ENCODE measurements at regions not wholly inside any gene's neighbourhood (a gene's known extent, or its start where the extent isn't known, plus 50 kb on each side); places are given as distances from the start of the nearest gene placed in this dataset.

- intact Hi-C loops (cut with DNase I; ENCODE audit: low total_unique reads): no loop called here
- DNase-seq (ENCODE audit: low spot score in 2 of 2): no peak
- no peak overlapping the region for H3K4me3 ChIP-seq
- no peaks in the 10 kb centered on the region for H3K27me3 ChIP-seq
- TF ChIP-seq POLR2A (IDR thresholded peaks at IDR 0.05) (no peak), POLR2AphosphoS5 (IDR thresholded peaks at IDR 0.05) (no peak), CTCF (IDR thresholded peaks at IDR 0.05) (no peak)
- no peaks in the 10 kb centered on the region for H3K4me1 ChIP-seq
- no peak overlapping the region for H3K27ac ChIP-seq
- H3K36me3 ChIP-seq: no peaks in the 10 kb centered on the region
- H3K9me3 ChIP-seq: no peaks in the 10 kb centered on the region
Measured at GRCh38 chr13:107342747-107343146, 774.8 kb upstream of the ARGLU1 start.

DNA sequence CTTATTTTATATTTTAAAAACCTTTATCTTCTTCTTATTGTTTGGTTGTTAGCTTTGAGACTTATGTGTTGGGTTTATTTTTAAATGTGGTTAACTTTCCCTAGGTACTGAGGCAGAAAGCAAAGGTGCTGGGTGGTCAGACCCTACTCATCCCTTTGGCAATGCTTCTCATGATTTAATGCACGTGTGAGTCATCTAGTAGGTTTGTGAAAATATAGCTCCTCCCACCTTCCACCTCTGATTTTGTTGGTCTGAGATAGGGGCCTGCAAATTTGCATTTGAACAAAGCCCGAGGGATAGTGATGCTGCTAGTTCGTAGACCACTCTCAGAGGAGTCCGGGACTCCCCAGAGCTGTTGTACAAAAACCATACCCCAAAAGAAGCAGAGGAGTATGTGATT is 771.3 kb upstream of the ARGLU1 start:
- no peak for DNase-seq (ENCODE audit: low spot score in 2 of 2)
- H3K9me3 ChIP-seq: no peaks in the 10 kb centered on the region
- intact Hi-C loops (cut with DNase I; ENCODE audit: low total_unique reads): no loop called here
- H3K27me3 ChIP-seq: no peaks in the 10 kb centered on the region
- H3K36me3 ChIP-seq: no peaks in the 10 kb centered on the region
- no peak overlapping the region for H3K4me3 ChIP-seq
- H3K27ac ChIP-seq: no peak overlapping the region
- no peaks in the 10 kb centered on the region for H3K4me1 ChIP-seq
- TF ChIP-seq CTCF (IDR thresholded peaks at IDR 0.05): no peak

GRCh38 chr13:107332188-107332587 is 764.3 kb upstream of the ARGLU1 start:
- H3K9me3 ChIP-seq: no peaks in the 10 kb centered on the region

GRCh38 chr13:107331359-107331758 is 763.4 kb upstream of the ARGLU1 start:
- H3K4me3 ChIP-seq: no peak overlapping the region
- no peak for DNase-seq (ENCODE audit: low spot score in 2 of 2)
- H3K4me1 ChIP-seq: no peaks in the 10 kb centered on the region
- no peaks in the 10 kb centered on the region for H3K36me3 ChIP-seq
- intact Hi-C loops (cut with DNase I; ENCODE audit: low total_unique reads): no loop called here
- H3K9me3 ChIP-seq: no peaks in the 10 kb centered on the region
- H3K27me3 ChIP-seq: no peaks in the 10 kb centered on the region
- no peak overlapping the region for H3K27ac ChIP-seq
- TF ChIP-seq CTCF (IDR thresholded peaks at IDR 0.05): no peak
- TF ChIP-seq POLR2AphosphoS5 (IDR thresholded peaks at IDR 0.05): no peak
- no peak for TF ChIP-seq POLR2A (IDR thresholded peaks at IDR 0.05)

More at GRCh38 chr13:107332188-107332587, 764.3 kb upstream of the ARGLU1 start:
- no peak for DNase-seq (ENCODE audit: low spot score in 2 of 2)
- H3K4me1 ChIP-seq: no peaks in the 10 kb centered on the region
- no peaks in the 10 kb centered on the region for H3K27me3 ChIP-seq
- no peaks in the 10 kb centered on the region for H3K36me3 ChIP-seq
- H3K4me3 ChIP-seq: no peak overlapping the region
- no peak overlapping the region for H3K27ac ChIP-seq
- intact Hi-C loops (cut with DNase I; ENCODE audit: low total_unique reads): no loop called here
- TF ChIP-seq POLR2AphosphoS5 (IDR thresholded peaks at IDR 0.05) (no peak), CTCF (IDR thresholded peaks at IDR 0.05) (no peak), POLR2A (IDR thresholded peaks at IDR 0.05) (no peak)

DNA sequence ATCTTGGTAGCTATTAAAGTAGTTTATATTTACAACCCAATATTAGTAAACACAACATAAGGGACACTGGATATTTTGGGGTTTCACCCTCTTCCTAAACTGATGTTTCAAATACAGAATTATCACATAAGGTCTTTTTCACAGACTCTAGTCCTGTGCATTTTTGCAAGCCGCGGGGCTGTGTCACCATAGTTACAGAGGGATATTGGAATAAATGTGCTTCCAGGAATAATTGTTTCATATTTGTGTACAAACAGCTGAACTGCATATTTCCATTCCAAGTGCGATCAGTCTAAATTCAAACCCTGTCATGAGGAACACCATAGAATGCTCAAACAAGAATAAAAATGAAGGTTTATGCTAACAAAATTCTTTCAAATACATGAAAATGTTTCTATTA is 762.5 kb upstream of the ARGLU1 start:
- H3K36me3 ChIP-seq: no peaks in the 10 kb centered on the region
- no peaks in the 10 kb centered on the region for H3K27me3 ChIP-seq
- intact Hi-C loops (cut with DNase I; ENCODE audit: low total_unique reads): no loop called here
- no peaks in the 10 kb centered on the region for H3K9me3 ChIP-seq
- TF ChIP-seq POLR2A (IDR thresholded peaks at IDR 0.05): no peak
- no peak for TF ChIP-seq POLR2AphosphoS5 (IDR thresholded peaks at IDR 0.05)
- no peak for TF ChIP-seq CTCF (IDR thresholded peaks at IDR 0.05)
- no peaks in the 10 kb centered on the region for H3K4me1 ChIP-seq
- no peak overlapping the region for H3K4me3 ChIP-seq
- H3K27ac ChIP-seq: no peak overlapping the region
- DNase-seq (ENCODE audit: low spot score in 2 of 2): no peak

All from breast epithelium (tissue), 4 donors.